GM12878 (cell line): ENCODE measurements at regions not wholly inside any gene's neighbourhood (a gene's known extent, or its start where the extent isn't known, plus 50 kb on each side); places are given as distances from the start of the nearest gene placed in this dataset.

Experiments used
- ATAC-seq: fragments of 200-7000 bp; cut with Tn5 transposase; 3 replicates; pipeline ENCODE4 v1.9.1; 2020; ENCODE audit warnings: mild to moderate bottlenecking, moderate library complexity
- BruUV-seq: library from RNA; stranded (reverse); fragments of 400-500 nt; replicated peaks from 2 replicates; lab custom pipeline; 2021; lab: Mats Ljungman, UMichigan
- CTCF ChIA-PET: fragments of 300-600 bp; sonication (Branson Sonifier 250); formaldehyde crosslinking; extraction: SDS; loops from one replicate; lab custom pipeline; 2021; ENCODE audit warnings: inconsistent platforms; lab: Yijun Ruan, JAX
- POLR2A ChIA-PET: fragments of 350-600 bp; formaldehyde crosslinking; extraction: SDS; loops from one replicate; lab custom pipeline; 2021; ENCODE audit warnings: inconsistent platforms; lab: Charles Lee
- RAD21 ChIA-PET: fragments of 300-600 bp; sonication (Branson Sonifier 250); formaldehyde crosslinking; loops from one replicate; lab custom pipeline; 2023; ENCODE audit warnings: antibody characterized with exemption; ENCODE audit not compliant: unreplicated experiment; lab: Charles Lee
- SMC1A ChIA-PET: fragments of 300-600 bp; sonication (Branson Sonifier 250); formaldehyde crosslinking; loops from one replicate; lab custom pipeline; 2023; ENCODE audit not compliant: unreplicated experiment, uncharacterized antibody; lab: Charles Lee
- DNase-seq: peaks from one replicate; pipeline ENCODE4 v3.0.0-alpha.2; 2011; ENCODE audit warnings: low read depth, low spot score
- FAIRE-seq: peaks from 3 replicates; lab custom pipeline; 2011; peaks lifted over from hg19 to GRCh38; lab: Jason Lieb, UNC
- H2AFZ ChIP-seq: 2 replicates; pipeline ENCODE4 v1.6.0; 2011; ENCODE audit warnings: low read depth, low read length, control low read depth; ENCODE audit not compliant: control insufficient read depth
- H3K27ac ChIP-seq: 2 replicates; pipeline ENCODE4 v1.5.1; 2011; ENCODE audit warnings: control low read depth; ENCODE audit not compliant: control insufficient read depth, insufficient read depth
- H3K27me3 ChIP-seq, 2 experiments: replicated peaks in 1 of 2; 2 replicates each; pipeline versions ENCODE4 v1.6.0 to v1.6.1; 2011; ENCODE audit warnings: low read length in 1 of 2; ENCODE audit not compliant: control insufficient read depth in 2 of 2, insufficient read depth in 2 of 2
- H3K36me3 ChIP-seq, 2 experiments: 2 replicates each; pipeline ENCODE4 v1.5.1; 2011; ENCODE audit warnings: low read length in 1 of 2; ENCODE audit not compliant: control insufficient read depth in 2 of 2, insufficient read depth in 2 of 2
- H3K4me1 ChIP-seq: 2 replicates; pipeline ENCODE4 v1.6.1; 2011; ENCODE audit warnings: mild to moderate bottlenecking, low read length, moderate library complexity, mixed read lengths; ENCODE audit not compliant: control insufficient read depth, insufficient read depth
- H3K4me2 ChIP-seq: 2 replicates; pipeline ENCODE4 v1.6.0; 2011; ENCODE audit warnings: control low read depth; ENCODE audit not compliant: control insufficient read depth, insufficient read depth
- H3K4me3 ChIP-seq: fragments of 200-600 bp; sonication (generic); 2 replicates; pipeline ENCODE4 v1.5.1; 2016
- H3K79me2 ChIP-seq: 2 replicates; pipeline ENCODE4 v1.6.0; 2011; ENCODE audit warnings: low read length; ENCODE audit not compliant: control insufficient read depth, insufficient read depth
- H3K9ac ChIP-seq: 2 replicates; pipeline ENCODE4 v1.8.0; 2011; ENCODE audit warnings: low read length, control low read depth, mixed read lengths; ENCODE audit not compliant: control insufficient read depth, insufficient read depth
- H3K9me3 ChIP-seq: replicated peaks from 3 replicates; pipeline ENCODE4 v1.5.1; 2011; ENCODE audit warnings: mild to moderate bottlenecking, low read length; ENCODE audit not compliant: control insufficient read depth, insufficient read depth
- H4K20me1 ChIP-seq: 2 replicates; pipeline ENCODE4 v1.6.0; 2011; ENCODE audit not compliant: control insufficient read depth, insufficient read depth
- CHD2 ChIP-seq: IDR thresholded peaks from 2 replicates; pipeline ENCODE4 v1.6.1; 2011; ENCODE audit warnings: low read depth, low read length, improper control_type of control experiment, borderline replicate concordance
- ETV6 ChIP-seq, 2 experiments: fragments of 450-650 bp in 1 of 2; IDR thresholded peaks in 1 of 2; conservative IDR thresholded peaks in 1 of 2; 2 replicates each; pipeline ENCODE4 v1.6.1; 2014; ENCODE audit warnings: antibody characterized with exemption in 1 of 2, borderline replicate concordance in 1 of 2, low read depth in 1 of 2, mild to moderate bottlenecking in 1 of 2, moderate library complexity in 1 of 2
- GATAD2B ChIP-seq: fragments of 450-650 bp; conservative IDR thresholded peaks from 2 replicates; pipeline ENCODE4 v1.6.1; 2017; ENCODE audit warnings: low read depth, mild to moderate bottlenecking, moderate library complexity
- JUND ChIP-seq: IDR thresholded peaks from 2 replicates; pipeline ENCODE4 v1.6.1; 2012; ENCODE audit warnings: low read depth, mild to moderate bottlenecking, low read length, improper control_type of control experiment, moderate library complexity
- KLF5 ChIP-seq: fragments of 450-650 bp; IDR thresholded peaks from 2 replicates; pipeline ENCODE4 v1.6.1; 2014; ENCODE audit warnings: mild to moderate bottlenecking; ENCODE audit not compliant: partially characterized antibody
- LARP7 ChIP-seq: fragments of 450-650 bp; IDR thresholded peaks from 2 replicates; pipeline ENCODE4 v1.6.1; 2017; ENCODE audit warnings: mild to moderate bottlenecking
- MEF2A ChIP-seq: IDR thresholded peaks from 2 replicates; pipeline ENCODE4 v1.6.1; 2011; ENCODE audit warnings: low read depth, mild to moderate bottlenecking, low read length, moderate library complexity; ENCODE audit not compliant: insufficient read depth
- POLR2AphosphoS2 ChIP-seq: IDR thresholded peaks from 2 replicates; pipeline ENCODE4 v1.6.1; 2011; ENCODE audit warnings: low read depth, mild to moderate bottlenecking, low read length, improper control_type of control experiment, moderate library complexity
- RAD21 ChIP-seq: IDR thresholded peaks from 2 replicates; pipeline ENCODE4 v1.6.1; 2011; ENCODE audit warnings: mild to moderate bottlenecking, low read depth, low read length, moderate library complexity; ENCODE audit not compliant: insufficient read depth
- RB1 ChIP-seq: fragments of 450-650 bp; formaldehyde crosslinking; IDR thresholded peaks from 2 replicates; pipeline ENCODE4 v1.6.1; 2017; ENCODE audit warnings: mild to moderate bottlenecking, borderline replicate concordance
- RCOR1 ChIP-seq: conservative IDR thresholded peaks from 2 replicates; pipeline ENCODE4 v1.6.1; 2012; ENCODE audit warnings: low read depth, low read length, improper control_type of control experiment
- SIN3A ChIP-seq: IDR thresholded peaks from 2 replicates; pipeline ENCODE4 v1.6.1; 2012; ENCODE audit warnings: low read depth, low read length, improper control_type of control experiment
- SUPT20H ChIP-seq: IDR thresholded peaks from 2 replicates; pipeline ENCODE4 v1.6.1; 2011; ENCODE audit warnings: low read depth, mild to moderate bottlenecking, low read length, moderate library complexity, borderline replicate concordance; ENCODE audit not compliant: control insufficient read depth
- TARDBP ChIP-seq: IDR thresholded peaks from 2 replicates; pipeline ENCODE4 v1.6.1; 2016; ENCODE audit warnings: borderline replicate concordance
- ZNF274 ChIP-seq: IDR thresholded peaks from one replicate; pipeline ENCODE4 v1.8.0; 2011; ENCODE audit not compliant: insufficient read length, insufficient read depth
- WGBS: methylation state at CpG from one replicate; pipeline ENCODE4 v1.1.6; 2016; ENCODE audit warnings: low lambda C conversion rate; ENCODE audit not compliant: insufficient replicate concordance, insufficient coverage; ENCODE audit errors: missing lambda C conversion rate; 5-methylcytosine and 5-hydroxymethylcytosine counted together
- in situ Hi-C: fragments of 300-500 bp; cut with MboI; formaldehyde crosslinking; loops from 9 replicates; pipeline ENCODE4 v1.14.3; 2018; ENCODE audit warnings: mixed read lengths
- intact Hi-C: fragments of 100-400 bp; cut with micrococcal nuclease; formaldehyde crosslinking; loops from one replicate; pipeline ENCODE4 v1.14.2; 2022; ENCODE audit not compliant: unreplicated experiment
- TF ChIP-seq, protein P1 (sequence below): IDR thresholded peaks from 2 replicates; pipeline ENCODE4 v1.6.1; 2012; ENCODE audit warnings: improper control_type of control experiment, low read depth, low read length; ENCODE audit not compliant: insufficient replicate concordance
- TF ChIP-seq, protein P2 (sequence below): fragments of 450-650 bp; formaldehyde crosslinking; IDR thresholded peaks from 2 replicates; pipeline ENCODE4 v1.4.0; 2022; ENCODE audit warnings: mild to moderate bottlenecking, moderate library complexity

DNA sequence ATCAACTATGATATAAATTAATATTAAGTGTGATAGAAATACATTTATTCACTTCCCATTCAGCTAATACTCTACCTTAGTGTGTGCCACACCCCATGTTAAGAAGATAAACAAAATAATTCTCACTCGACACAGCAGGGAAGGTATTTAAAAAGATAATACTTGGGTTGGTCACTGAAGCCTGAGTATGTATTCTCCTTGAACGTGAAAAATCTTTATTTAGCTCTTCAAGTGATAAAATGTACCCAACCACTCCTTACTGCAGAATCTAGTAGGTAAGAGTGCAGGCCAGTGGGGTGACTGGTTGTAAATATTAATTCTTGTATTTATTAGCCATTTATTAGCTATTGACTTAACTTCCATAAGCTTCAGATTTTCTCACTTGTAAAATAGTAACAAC, 372.7 kb upstream of the THBS1 start:
- Histone ChIP-seq H3K9me3 (no peaks in the 10 kb centered on the region), H2AFZ (no peak overlapping the region), H3K4me1 (no peaks in the 10 kb centered on the region), H3K4me2 (no peak overlapping the region), H3K36me3 (no peaks in the 10 kb centered on the region), H3K27me3 (no peaks in the 10 kb centered on the region), H4K20me1 (no peaks in the 10 kb centered on the region), H3K9ac (no peak overlapping the region), H3K4me3 (no peak overlapping the region), H3K79me2 (no peaks in the 10 kb centered on the region), H3K27ac (no peak overlapping the region)
- DNase-seq (no peak), FAIRE-seq (no peak), ATAC-seq (no peak)
- intact Hi-C loops = no loop called here
- POLR2A ChIA-PET = no interaction called here
- SMC1A ChIA-PET = no interaction called here
- no TSS peak for BruUV-seq
- WGBS = 2% methylated on average over 2 of the region's 2 CpGs
- in situ Hi-C loops = no loop called here
- RAD21 ChIA-PET = no interaction called here
- CTCF ChIA-PET = interaction anchor here (0.7 to 1.0 kb wide), 2 partner anchors 14 to 40 kb away, joined by 3 read pairs; no protein-coding TSS in a partner anchor
- no peak for TF ChIP-seq GATAD2B
- no peak for TF ChIP-seq KLF5
- TF ChIP-seq POLR2AphosphoS2 = no peak
- TF ChIP-seq RB1 = no peak
- TF ChIP-seq ZNF274 = no peak
- TF ChIP-seq CHD2 = no peak
- no peak for TF ChIP-seq SUPT20H
- TF ChIP-seq RCOR1 = no peak
- no peak for TF ChIP-seq MEF2A
- no peak for TF ChIP-seq LARP7
- TF ChIP-seq TARDBP = no peak
- TF ChIP-seq, protein P1, sequence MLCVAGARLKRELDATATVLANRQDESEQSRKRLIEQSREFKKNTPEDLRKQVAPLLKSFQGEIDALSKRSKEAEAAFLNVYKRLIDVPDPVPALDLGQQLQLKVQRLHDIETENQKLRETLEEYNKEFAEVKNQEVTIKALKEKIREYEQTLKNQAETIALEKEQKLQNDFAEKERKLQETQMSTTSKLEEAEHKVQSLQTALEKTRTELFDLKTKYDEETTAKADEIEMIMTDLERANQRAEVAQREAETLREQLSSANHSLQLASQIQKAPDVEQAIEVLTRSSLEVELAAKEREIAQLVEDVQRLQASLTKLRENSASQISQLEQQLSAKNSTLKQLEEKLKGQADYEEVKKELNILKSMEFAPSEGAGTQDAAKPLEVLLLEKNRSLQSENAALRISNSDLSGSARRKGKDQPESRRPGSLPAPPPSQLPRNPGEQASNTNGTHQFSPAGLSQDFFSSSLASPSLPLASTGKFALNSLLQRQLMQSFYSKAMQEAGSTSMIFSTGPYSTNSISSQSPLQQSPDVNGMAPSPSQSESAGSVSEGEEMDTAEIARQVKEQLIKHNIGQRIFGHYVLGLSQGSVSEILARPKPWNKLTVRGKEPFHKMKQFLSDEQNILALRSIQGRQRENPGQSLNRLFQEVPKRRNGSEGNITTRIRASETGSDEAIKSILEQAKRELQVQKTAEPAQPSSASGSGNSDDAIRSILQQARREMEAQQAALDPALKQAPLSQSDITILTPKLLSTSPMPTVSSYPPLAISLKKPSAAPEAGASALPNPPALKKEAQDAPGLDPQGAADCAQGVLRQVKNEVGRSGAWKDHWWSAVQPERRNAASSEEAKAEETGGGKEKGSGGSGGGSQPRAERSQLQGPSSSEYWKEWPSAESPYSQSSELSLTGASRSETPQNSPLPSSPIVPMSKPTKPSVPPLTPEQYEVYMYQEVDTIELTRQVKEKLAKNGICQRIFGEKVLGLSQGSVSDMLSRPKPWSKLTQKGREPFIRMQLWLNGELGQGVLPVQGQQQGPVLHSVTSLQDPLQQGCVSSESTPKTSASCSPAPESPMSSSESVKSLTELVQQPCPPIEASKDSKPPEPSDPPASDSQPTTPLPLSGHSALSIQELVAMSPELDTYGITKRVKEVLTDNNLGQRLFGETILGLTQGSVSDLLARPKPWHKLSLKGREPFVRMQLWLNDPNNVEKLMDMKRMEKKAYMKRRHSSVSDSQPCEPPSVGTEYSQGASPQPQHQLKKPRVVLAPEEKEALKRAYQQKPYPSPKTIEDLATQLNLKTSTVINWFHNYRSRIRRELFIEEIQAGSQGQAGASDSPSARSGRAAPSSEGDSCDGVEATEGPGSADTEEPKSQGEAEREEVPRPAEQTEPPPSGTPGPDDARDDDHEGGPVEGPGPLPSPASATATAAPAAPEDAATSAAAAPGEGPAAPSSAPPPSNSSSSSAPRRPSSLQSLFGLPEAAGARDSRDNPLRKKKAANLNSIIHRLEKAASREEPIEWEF = no peak
- no peak for TF ChIP-seq ETV6 (conservative IDR thresholded peaks at IDR 0.05 in 1 of 2, IDR thresholded peaks at IDR 0.05 in 1 of 2; ENCODE audit: borderline replicate concordance in 1 of 2, low read depth in 1 of 2)
- no peak for TF ChIP-seq JUND
- no peak for TF ChIP-seq SIN3A
- TF ChIP-seq, protein P2, sequence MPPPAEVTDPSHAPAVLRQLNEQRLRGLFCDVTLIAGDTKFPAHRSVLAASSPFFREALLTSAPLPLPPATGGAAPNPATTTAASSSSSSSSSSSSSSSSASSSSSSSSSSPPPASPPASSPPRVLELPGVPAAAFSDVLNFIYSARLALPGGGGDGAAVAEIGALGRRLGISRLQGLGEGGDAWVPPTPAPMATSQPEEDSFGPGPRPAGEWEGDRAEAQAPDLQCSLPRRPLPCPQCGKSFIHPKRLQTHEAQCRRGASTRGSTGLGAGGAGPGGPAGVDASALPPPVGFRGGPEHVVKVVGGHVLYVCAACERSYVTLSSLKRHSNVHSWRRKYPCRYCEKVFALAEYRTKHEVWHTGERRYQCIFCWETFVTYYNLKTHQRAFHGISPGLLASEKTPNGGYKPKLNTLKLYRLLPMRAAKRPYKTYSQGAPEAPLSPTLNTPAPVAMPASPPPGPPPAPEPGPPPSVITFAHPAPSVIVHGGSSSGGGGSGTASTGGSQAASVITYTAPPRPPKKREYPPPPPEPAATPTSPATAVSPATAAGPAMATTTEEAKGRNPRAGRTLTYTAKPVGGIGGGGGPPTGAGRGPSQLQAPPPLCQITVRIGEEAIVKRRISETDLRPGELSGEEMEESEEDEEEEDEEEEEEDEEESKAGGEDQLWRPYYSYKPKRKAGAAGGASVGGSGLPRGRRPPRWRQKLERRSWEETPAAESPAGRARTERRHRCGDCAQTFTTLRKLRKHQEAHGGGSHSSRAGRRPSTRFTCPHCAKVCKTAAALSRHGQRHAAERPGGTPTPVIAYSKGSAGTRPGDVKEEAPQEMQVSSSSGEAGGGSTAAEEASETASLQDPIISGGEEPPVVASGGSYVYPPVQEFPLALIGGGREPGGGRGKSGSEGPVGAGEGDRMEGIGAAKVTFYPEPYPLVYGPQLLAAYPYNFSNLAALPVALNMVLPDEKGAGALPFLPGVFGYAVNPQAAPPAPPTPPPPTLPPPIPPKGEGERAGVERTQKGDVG (CRISPR knock-in tag) = no peak
- TF ChIP-seq RAD21 = no peak
